Kidney (tissue), 13 donors: ENCODE measurements at regions not wholly inside any gene's neighbourhood (a gene's known extent, or its start where the extent isn't known, plus 50 kb on each side); places are given as distances from the start of the nearest gene placed in this dataset.
"Not testable (repeated sequence)": the region's sequence is repeated elsewhere in the genome, so short reads cannot be mapped to it uniquely, and the experiment has no call there.

Experiments
- DNase-seq, 5 donors: peaks; one replicate each; pipeline ENCODE4 v3.0.0-alpha.2; 2013 to 2020
- FAIRE-seq: peaks from 2 replicates; lab custom pipeline; 2012; peaks lifted over from hg19 to GRCh38; lab: Jason Lieb, UNC
- H3K27ac ChIP-seq, 2 donors: one replicate each; pipeline ENCODE4 v1.7.0; 2013; ENCODE audit warnings: low read depth in 2 of 2, low read length in 2 of 2, inconsistent platforms in 1 of 2
- H3K27me3 ChIP-seq: one replicate; pipeline ENCODE4 v1.7.1; 2013; ENCODE audit warnings: low read length, inconsistent platforms; ENCODE audit not compliant: control insufficient read depth, insufficient read depth
- H3K36me3 ChIP-seq, 3 donors: one replicate each; pipeline versions ENCODE4 v1.7.0 to v1.7.1; 2013; ENCODE audit warnings: low read length in 3 of 3, control low read depth in 1 of 3, inconsistent platforms in 1 of 3; ENCODE audit not compliant: insufficient read depth in 3 of 3, control insufficient read depth in 2 of 3
- H3K4me1 ChIP-seq, 3 donors: one replicate each; pipeline versions ENCODE4 v1.7.0 to v1.7.1; 2013; ENCODE audit warnings: low read length in 3 of 3, inconsistent platforms in 1 of 3, low read depth in 1 of 3; ENCODE audit not compliant: control insufficient read depth in 2 of 3, insufficient read depth in 2 of 3
- H3K4me3 ChIP-seq, 3 donors: one replicate each; pipeline versions ENCODE4 v1.7.0 to v1.8.1; 2013; ENCODE audit warnings: low read length in 3 of 3, control low read depth in 1 of 3, inconsistent platforms in 1 of 3
- H3K9ac ChIP-seq, 3 donors: one replicate each; pipeline versions ENCODE4 v1.7.0 to v1.7.1; 2013; ENCODE audit warnings: low read length in 3 of 3, control low read depth in 1 of 3, inconsistent platforms in 1 of 3
- H3K9me3 ChIP-seq, 3 donors: one replicate each; pipeline versions ENCODE4 v1.7.0 to v1.7.1; 2013; ENCODE audit warnings: low read length in 3 of 3, control low read depth in 1 of 3, inconsistent platforms in 1 of 3; ENCODE audit not compliant: control insufficient read depth in 2 of 3, insufficient read depth in 1 of 3
- intact Hi-C: fragments of 100-400 bp; cut with DNase I; formaldehyde crosslinking; loops from one replicate; pipeline ENCODE4 v1.11.1; 2022
- TF ChIP-seq, protein P1 (sequence below): IDR thresholded peaks from 3 replicates; pipeline ENCODE4 v1.5.1; 2012; ENCODE audit warnings: mild to moderate bottlenecking, moderate library complexity, borderline replicate concordance; ENCODE audit not compliant: insufficient read depth; ENCODE audit errors: extremely low read depth
- donor health status: control.
- donor health status: control.
- donor health status: control.
- donor health status: control.
- donor health status: control.
- donor health status: DM: yes; HTN: yes; CAD: no.
- donor health status: Normal renal cell carcinoma (clear cell type).

- TF ChIP-seq, protein P1, sequence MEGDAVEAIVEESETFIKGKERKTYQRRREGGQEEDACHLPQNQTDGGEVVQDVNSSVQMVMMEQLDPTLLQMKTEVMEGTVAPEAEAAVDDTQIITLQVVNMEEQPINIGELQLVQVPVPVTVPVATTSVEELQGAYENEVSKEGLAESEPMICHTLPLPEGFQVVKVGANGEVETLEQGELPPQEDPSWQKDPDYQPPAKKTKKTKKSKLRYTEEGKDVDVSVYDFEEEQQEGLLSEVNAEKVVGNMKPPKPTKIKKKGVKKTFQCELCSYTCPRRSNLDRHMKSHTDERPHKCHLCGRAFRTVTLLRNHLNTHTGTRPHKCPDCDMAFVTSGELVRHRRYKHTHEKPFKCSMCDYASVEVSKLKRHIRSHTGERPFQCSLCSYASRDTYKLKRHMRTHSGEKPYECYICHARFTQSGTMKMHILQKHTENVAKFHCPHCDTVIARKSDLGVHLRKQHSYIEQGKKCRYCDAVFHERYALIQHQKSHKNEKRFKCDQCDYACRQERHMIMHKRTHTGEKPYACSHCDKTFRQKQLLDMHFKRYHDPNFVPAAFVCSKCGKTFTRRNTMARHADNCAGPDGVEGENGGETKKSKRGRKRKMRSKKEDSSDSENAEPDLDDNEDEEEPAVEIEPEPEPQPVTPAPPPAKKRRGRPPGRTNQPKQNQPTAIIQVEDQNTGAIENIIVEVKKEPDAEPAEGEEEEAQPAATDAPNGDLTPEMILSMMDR: no peak
- Histone ChIP-seq H3K4me1 (no peaks in the 10 kb centered on the region), H3K9ac (no peak overlapping the region), H3K4me3 (no peak overlapping the region), H3K9me3 (no peaks in the 10 kb centered on the region), H3K27ac (no peak overlapping the region), H3K27me3 (no peaks in the 10 kb centered on the region), H3K36me3 (no peaks in the 10 kb centered on the region)
- intact Hi-C loops: no loop called here
- FAIRE-seq (no peak), DNase-seq (no peak)
Measured at GRCh38 chr2:200107514-200108217, 152.3 kb downstream of the MAIP1 start.

- DNase-seq (no peak), FAIRE-seq (no peak)
- H3K4me1 ChIP-seq: no peaks in the 10 kb centered on the region
- no peak overlapping the region for H3K9ac ChIP-seq
- no peak overlapping the region for H3K27ac ChIP-seq
- TF ChIP-seq, protein P1: no peak
- no peaks in the 10 kb centered on the region for H3K36me3 ChIP-seq
- no peak overlapping the region for H3K4me3 ChIP-seq
- no peaks in the 10 kb centered on the region for H3K9me3 ChIP-seq
- intact Hi-C loops: no loop called here
- H3K27me3 ChIP-seq: no peaks in the 10 kb centered on the region
Measured at GRCh38 chr2:200109421-200109820, 154.0 kb downstream of the MAIP1 start.

DNA sequence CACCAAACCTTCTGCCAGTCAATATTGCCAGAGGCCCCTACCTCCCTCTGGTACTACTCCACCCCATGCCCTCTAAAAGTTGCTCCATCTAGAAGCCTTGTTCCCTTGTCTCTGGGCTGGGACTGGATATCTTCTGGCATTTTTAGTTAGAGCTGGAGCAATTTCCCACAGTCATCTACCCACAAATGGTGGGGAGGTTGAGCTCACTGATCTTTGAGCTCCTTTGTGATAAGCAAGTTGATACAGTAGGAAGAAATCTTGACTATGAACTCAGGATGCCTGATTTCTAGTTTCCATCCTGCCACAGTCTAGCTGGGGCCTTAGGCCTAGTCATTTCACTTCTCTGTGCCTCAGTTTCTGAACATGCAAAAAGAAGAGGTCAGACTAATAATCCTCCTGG lies 155.0 kb downstream of the MAIP1 start:
- H3K9ac ChIP-seq: no peak overlapping the region

GRCh38 chr2:200113016-200113799 lies 157.8 kb downstream of the MAIP1 start:
- H3K9me3 ChIP-seq, H3K4me3 ChIP-seq, DNase-seq, intact Hi-C loops, H3K9ac ChIP-seq, H3K27me3 ChIP-seq, H3K36me3 ChIP-seq, H3K27ac ChIP-seq, FAIRE-seq, H3K4me1 ChIP-seq: not testable (repeated sequence)

More for the DNA sequence above, 155.0 kb downstream of the MAIP1 start:
- H3K9me3 ChIP-seq: no peaks in the 10 kb centered on the region
- no peak overlapping the region for H3K27ac ChIP-seq
- TF ChIP-seq, protein P1: no peak
- DNase-seq (no peak), FAIRE-seq (no peak)
- H3K4me1 ChIP-seq: no peaks in the 10 kb centered on the region
- no peaks in the 10 kb centered on the region for H3K27me3 ChIP-seq
- intact Hi-C loops: no loop called here
- H3K36me3 ChIP-seq: no peaks in the 10 kb centered on the region
- no peak overlapping the region for H3K4me3 ChIP-seq
